Testis (tissue), 2 donors: ENCODE measurements at regions not wholly inside any gene's neighbourhood (a gene's known extent, or its start where the extent isn't known, plus 50 kb on each side); places are given as distances from the start of the nearest gene placed in this dataset.

ENCODE experiments used
- POLR2A ChIP-seq: fragments of 450-650 bp; IDR thresholded peaks from one replicate; pipeline ENCODE4 v1.6.1; 2017; ENCODE audit warnings: antibody characterized with exemption, mild to moderate bottlenecking, moderate library complexity
- TF ChIP-seq, protein P1 (sequence below), 3 experiments: fragments of 450-650 bp in 2 of 3; fragments of 200-600 bp in 1 of 3; sonication (generic) in 1 of 3; IDR thresholded peaks; one replicate each; pipeline ENCODE4 v1.5.1; 2016 to 2019; ENCODE audit warnings: antibody characterized with exemption in 3 of 3, mild to moderate bottlenecking in 2 of 3, moderate library complexity in 1 of 3

DNA sequence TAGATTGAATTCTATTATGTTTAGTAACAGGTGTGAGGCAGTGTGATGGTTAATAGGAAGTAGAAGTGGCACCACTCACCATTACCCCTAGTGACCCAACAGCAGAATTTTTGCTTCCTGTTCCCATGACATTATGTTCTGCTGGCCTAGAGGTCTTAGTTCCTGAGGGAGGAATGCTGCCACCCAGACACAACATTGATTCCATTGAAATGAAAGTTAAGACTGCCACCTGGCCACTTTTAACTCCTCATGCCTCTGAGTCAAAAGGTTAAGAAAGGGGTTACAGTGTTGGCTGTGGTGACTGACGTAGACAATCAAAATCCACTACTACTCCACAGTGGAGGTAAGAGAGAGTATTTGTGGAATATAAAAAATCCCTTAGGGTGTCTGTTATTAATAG lies 218.9 kb upstream of the NMUR2 start:
- TF ChIP-seq, protein P1, sequence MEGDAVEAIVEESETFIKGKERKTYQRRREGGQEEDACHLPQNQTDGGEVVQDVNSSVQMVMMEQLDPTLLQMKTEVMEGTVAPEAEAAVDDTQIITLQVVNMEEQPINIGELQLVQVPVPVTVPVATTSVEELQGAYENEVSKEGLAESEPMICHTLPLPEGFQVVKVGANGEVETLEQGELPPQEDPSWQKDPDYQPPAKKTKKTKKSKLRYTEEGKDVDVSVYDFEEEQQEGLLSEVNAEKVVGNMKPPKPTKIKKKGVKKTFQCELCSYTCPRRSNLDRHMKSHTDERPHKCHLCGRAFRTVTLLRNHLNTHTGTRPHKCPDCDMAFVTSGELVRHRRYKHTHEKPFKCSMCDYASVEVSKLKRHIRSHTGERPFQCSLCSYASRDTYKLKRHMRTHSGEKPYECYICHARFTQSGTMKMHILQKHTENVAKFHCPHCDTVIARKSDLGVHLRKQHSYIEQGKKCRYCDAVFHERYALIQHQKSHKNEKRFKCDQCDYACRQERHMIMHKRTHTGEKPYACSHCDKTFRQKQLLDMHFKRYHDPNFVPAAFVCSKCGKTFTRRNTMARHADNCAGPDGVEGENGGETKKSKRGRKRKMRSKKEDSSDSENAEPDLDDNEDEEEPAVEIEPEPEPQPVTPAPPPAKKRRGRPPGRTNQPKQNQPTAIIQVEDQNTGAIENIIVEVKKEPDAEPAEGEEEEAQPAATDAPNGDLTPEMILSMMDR (IDR thresholded peaks at IDR 0.05), result no peak
- no peak for TF ChIP-seq POLR2A
